Amniotic stem cell (primary cell): ENCODE measurements at regions not wholly inside any gene's neighbourhood (a gene's known extent, or its start where the extent isn't known, plus 50 kb on each side); places are given as distances from the start of the nearest gene placed in this dataset.
"Not testable (repeated sequence)": the region's sequence is repeated elsewhere in the genome, so short reads cannot be mapped to it uniquely, and the experiment has no call there.

Experiments
- DNase-seq: peaks from one replicate; lab custom pipeline; 2025; lab: John Stamatoyannopoulos, UW

GRCh38 chr6:133795051-133795450, 93.9 kb upstream of the TCF21 start:
- DNase-seq = not testable (repeated sequence)

- DNase-seq = no peak
Measured at GRCh38 chr6:133796235-133796634, 92.7 kb upstream of the TCF21 start.

GRCh38 chr6:133799043-133799442, 89.9 kb upstream of the TCF21 start:
- DNase-seq = no peak

- DNase-seq = no peak
Measured at GRCh38 chr6:133802861-133803260, 86.1 kb upstream of the TCF21 start.

- DNase-seq = no peak
Measured at GRCh38 chr6:133804265-133804664, 84.6 kb upstream of the TCF21 start.

- DNase-seq = no peak
Measured at GRCh38 chr6:133805876-133806275, 83.0 kb upstream of the TCF21 start.

GRCh38 chr6:133806382-133807140, 82.4 kb upstream of the TCF21 start:
- DNase-seq = no peak

GRCh38 chr6:133807501-133807900, 81.4 kb upstream of the TCF21 start:
- no peak for DNase-seq

- no peak for DNase-seq
Measured at GRCh38 chr6:133809406-133809805, 79.5 kb upstream of the TCF21 start.

GRCh38 chr6:133811557-133811956, 77.4 kb upstream of the TCF21 start:
- DNase-seq = no peak

GRCh38 chr6:133812446-133812845, 76.5 kb upstream of the TCF21 start:
- DNase-seq = not testable (repeated sequence)

- DNase-seq = no peak
Measured at GRCh38 chr6:133814238-133814637, 74.7 kb upstream of the TCF21 start.

- peak; percentile 17 for DNase-seq
Measured at GRCh38 chr6:133814797-133815196, 74.1 kb upstream of the TCF21 start.

- no peak for DNase-seq
Measured at GRCh38 chr6:133815313-133815712, 73.6 kb upstream of the TCF21 start.

- DNase-seq = no peak
Measured at GRCh38 chr6:133816171-133816570, 72.7 kb upstream of the TCF21 start.

GRCh38 chr6:133817460-133818047, 71.4 kb upstream of the TCF21 start:
- no peak for DNase-seq

- DNase-seq = no peak
Measured at GRCh38 chr6:133818320-133818719, 70.6 kb upstream of the TCF21 start.

- no peak for DNase-seq
Measured at GRCh38 chr6:133820208-133820607, 68.7 kb upstream of the TCF21 start.

GRCh38 chr6:133827766-133828165, 61.1 kb upstream of the TCF21 start:
- no peak for DNase-seq

GRCh38 chr6:133833949-133834359, 55.0 kb upstream of the TCF21 start:
- no peak for DNase-seq

GRCh38 chr6:133834472-133835170, 54.3 kb upstream of the TCF21 start:
- DNase-seq = no peak

GRCh38 chr6:133835901-133836300, 53.0 kb upstream of the TCF21 start:
- DNase-seq = no peak

GRCh38 chr6:133837801-133838349, 51.0 kb upstream of the TCF21 start:
- peak; percentile 17 for DNase-seq
